Hepatocyte (in vitro differentiated cells): ENCODE measurements at regions not wholly inside any gene's neighbourhood (a gene's known extent, or its start where the extent isn't known, plus 50 kb on each side); places are given as distances from the start of the nearest gene placed in this dataset.

Experiments used
- DNase-seq: peaks from one replicate; pipeline ENCODE4 v3.0.0-alpha.2; 2016; ENCODE audit warnings: low spot score
- H2AFZ ChIP-seq: fragments of 200-600 bp; sonication (generic); 2 replicates; pipeline ENCODE4 v1.6.0; 2016; ENCODE audit warnings: antibody characterized with exemption, mild to moderate bottlenecking
- H3K27ac ChIP-seq: fragments of 200-600 bp; sonication (generic); 2 replicates; pipeline ENCODE4 v1.5.1; 2016; ENCODE audit warnings: mild to moderate bottlenecking
- H3K27me3 ChIP-seq: fragments of 200-600 bp; sonication (generic); 2 replicates; pipeline ENCODE4 v1.6.1; 2016
- H3K36me3 ChIP-seq: fragments of 200-600 bp; sonication (generic); replicated peaks from 2 replicates; pipeline ENCODE4 v1.5.1; 2016; ENCODE audit warnings: low read depth; ENCODE audit not compliant: insufficient read depth
- H3K4me1 ChIP-seq: fragments of 200-600 bp; sonication (generic); 2 replicates; pipeline ENCODE4 v1.5.1; 2016; ENCODE audit warnings: mild to moderate bottlenecking, moderate library complexity; ENCODE audit not compliant: insufficient read depth
- H3K4me2 ChIP-seq: fragments of 200-600 bp; sonication (generic); 2 replicates; pipeline ENCODE4 v1.6.0; 2016
- H3K4me3 ChIP-seq: fragments of 200-600 bp; sonication (generic); 2 replicates; pipeline ENCODE4 v1.5.1; 2016; ENCODE audit warnings: mild to moderate bottlenecking
- H3K79me2 ChIP-seq: fragments of 200-600 bp; sonication (generic); 2 replicates; pipeline ENCODE4 v1.6.0; 2017; ENCODE audit warnings: mild to moderate bottlenecking
- H3K9me2 ChIP-seq: fragments of 200-600 bp; sonication (generic); replicated peaks from 2 replicates; pipeline ENCODE4 v1.6.0; 2017; ENCODE audit warnings: mild to moderate bottlenecking; ENCODE audit not compliant: insufficient read depth
- H3K9me3 ChIP-seq: fragments of 200-600 bp; sonication (generic); 2 replicates; pipeline ENCODE4 v1.5.1; 2016; ENCODE audit warnings: low read depth, mild to moderate bottlenecking
- H4K20me1 ChIP-seq: fragments of 200-600 bp; sonication (generic); 2 replicates; pipeline ENCODE4 v1.6.0; 2016; ENCODE audit warnings: mild to moderate bottlenecking; ENCODE audit not compliant: insufficient read depth, poor library complexity, severe bottlenecking
- EZH2 ChIP-seq: fragments of 200-600 bp; sonication (generic); IDR thresholded peaks from 2 replicates; pipeline ENCODE4 v1.6.1; 2016; ENCODE audit warnings: antibody characterized with exemption, mild to moderate bottlenecking, borderline replicate concordance
- EZH2phosphoT487 ChIP-seq: fragments of 200-600 bp; sonication (generic); IDR thresholded peaks from one replicate; pipeline ENCODE4 v1.6.1; 2018; ENCODE audit warnings: antibody characterized with exemption, mild to moderate bottlenecking, low read depth, moderate library complexity; ENCODE audit not compliant: unreplicated experiment, severe bottlenecking
- WGBS: methylation state at CpG from one replicate; pipeline ENCODE4 v1.1.6; 2016; ENCODE audit warnings: low lambda C conversion rate; ENCODE audit errors: missing lambda C conversion rate; 5-methylcytosine and 5-hydroxymethylcytosine counted together
- TF ChIP-seq, protein P1 (sequence below): fragments of 200-600 bp; sonication (generic); IDR thresholded peaks from 2 replicates; pipeline ENCODE4 v1.5.1; 2016; ENCODE audit warnings: antibody characterized with exemption, mild to moderate bottlenecking; ENCODE audit not compliant: poor library complexity

DNA sequence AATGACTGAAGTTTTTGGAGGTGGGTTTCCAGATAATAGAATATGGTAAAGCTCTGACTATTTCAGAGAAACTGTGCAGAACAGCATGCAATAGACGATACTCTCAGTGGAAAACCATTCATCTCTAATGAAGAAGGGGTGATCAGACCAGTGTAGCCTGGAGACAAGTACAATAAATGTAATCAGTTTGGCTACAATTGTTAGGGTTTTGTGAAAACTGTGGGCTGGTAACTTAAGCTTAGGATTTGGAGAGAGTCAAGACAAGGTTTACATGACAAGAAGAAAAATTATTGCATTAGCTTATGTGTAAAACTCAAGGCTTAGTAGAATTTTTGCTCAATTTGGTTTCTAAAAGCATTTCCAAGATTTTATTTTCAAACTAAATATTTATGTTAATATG lies 241.5 kb upstream of the ANKRD50 start:
- Histone ChIP-seq H2AFZ (no peak overlapping the region), H3K4me3 (no peak overlapping the region), H3K79me2 (no peaks in the 10 kb centered on the region), H4K20me1 (no peaks in the 10 kb centered on the region), H3K9me3 (no peaks in the 10 kb centered on the region), H3K27ac (no peak overlapping the region), H3K4me1 (peaks cover 9% of the 10 kb centered on the region), H3K4me2 (no peak overlapping the region), H3K9me2 (no peaks in the 10 kb centered on the region), H3K36me3 (no peaks in the 10 kb centered on the region), H3K27me3 (no peaks in the 10 kb centered on the region)
- WGBS: 77% methylated on average over 1 of the region's 1 CpG
- DNase-seq: no peak
- TF ChIP-seq EZH2phosphoT487 (no peak), EZH2 (no peak)

DNA sequence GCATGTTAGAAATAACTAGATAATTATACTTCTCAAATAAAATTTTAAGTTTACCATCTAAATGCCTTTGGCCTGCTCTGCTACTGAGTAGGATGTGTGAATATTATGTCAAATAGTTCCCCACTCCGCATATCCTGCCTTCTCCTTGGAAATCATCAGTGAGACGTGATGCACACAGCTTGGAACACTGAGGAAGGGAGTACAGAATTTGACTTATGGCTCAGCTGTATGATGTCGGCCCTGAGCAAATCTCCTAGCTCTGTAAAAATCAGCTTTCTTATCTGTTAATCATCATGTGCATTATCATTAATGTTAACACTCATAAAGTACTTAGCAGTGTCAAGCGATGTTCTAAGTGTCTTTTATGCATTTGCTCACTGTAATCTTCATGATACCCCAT lies 241.0 kb upstream of the ANKRD50 start:
- H3K79me2 ChIP-seq: no peaks in the 10 kb centered on the region
- H2AFZ ChIP-seq: no peak overlapping the region
- TF ChIP-seq, protein P1, sequence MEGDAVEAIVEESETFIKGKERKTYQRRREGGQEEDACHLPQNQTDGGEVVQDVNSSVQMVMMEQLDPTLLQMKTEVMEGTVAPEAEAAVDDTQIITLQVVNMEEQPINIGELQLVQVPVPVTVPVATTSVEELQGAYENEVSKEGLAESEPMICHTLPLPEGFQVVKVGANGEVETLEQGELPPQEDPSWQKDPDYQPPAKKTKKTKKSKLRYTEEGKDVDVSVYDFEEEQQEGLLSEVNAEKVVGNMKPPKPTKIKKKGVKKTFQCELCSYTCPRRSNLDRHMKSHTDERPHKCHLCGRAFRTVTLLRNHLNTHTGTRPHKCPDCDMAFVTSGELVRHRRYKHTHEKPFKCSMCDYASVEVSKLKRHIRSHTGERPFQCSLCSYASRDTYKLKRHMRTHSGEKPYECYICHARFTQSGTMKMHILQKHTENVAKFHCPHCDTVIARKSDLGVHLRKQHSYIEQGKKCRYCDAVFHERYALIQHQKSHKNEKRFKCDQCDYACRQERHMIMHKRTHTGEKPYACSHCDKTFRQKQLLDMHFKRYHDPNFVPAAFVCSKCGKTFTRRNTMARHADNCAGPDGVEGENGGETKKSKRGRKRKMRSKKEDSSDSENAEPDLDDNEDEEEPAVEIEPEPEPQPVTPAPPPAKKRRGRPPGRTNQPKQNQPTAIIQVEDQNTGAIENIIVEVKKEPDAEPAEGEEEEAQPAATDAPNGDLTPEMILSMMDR: no peak
- no peak for TF ChIP-seq EZH2phosphoT487
- TF ChIP-seq EZH2: no peak
- H3K4me1 ChIP-seq: peaks cover 9% of the 10 kb centered on the region
- no peak overlapping the region for H3K4me2 ChIP-seq
- H3K36me3 ChIP-seq: no peaks in the 10 kb centered on the region
- 59% methylated on average over 4 of the region's 4 CpGs for WGBS
- no peaks in the 10 kb centered on the region for H3K27me3 ChIP-seq
- no peaks in the 10 kb centered on the region for H3K9me3 ChIP-seq
- no peaks in the 10 kb centered on the region for H4K20me1 ChIP-seq
- no peak for DNase-seq
- H3K27ac ChIP-seq: no peak overlapping the region
- no peaks in the 10 kb centered on the region for H3K9me2 ChIP-seq
- no peak overlapping the region for H3K4me3 ChIP-seq

DNA sequence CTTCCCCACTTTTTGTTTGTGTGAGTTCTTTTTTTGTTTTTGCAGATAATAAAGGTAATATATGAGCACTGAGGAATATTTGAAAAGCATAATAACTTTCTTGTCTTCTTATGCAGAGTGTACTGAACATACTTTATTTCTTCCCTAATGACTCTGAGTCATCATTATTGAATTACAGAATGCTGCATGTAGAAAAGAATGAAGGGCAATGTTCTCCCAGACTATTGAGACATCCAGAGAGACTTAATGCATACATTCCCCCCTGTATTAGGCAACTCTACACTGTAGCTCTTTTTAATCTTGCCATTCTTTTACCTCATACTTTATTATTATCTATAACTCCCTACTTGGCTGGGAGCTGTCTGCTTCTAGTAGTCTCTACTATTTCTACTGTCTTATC lies 240.5 kb upstream of the ANKRD50 start:
- no peaks in the 10 kb centered on the region for H3K79me2 ChIP-seq
- no peaks in the 10 kb centered on the region for H3K27me3 ChIP-seq
- H3K9me2 ChIP-seq: no peaks in the 10 kb centered on the region
- H2AFZ ChIP-seq: no peak overlapping the region
- H3K4me1 ChIP-seq: peaks cover 9% of the 10 kb centered on the region
- H3K4me2 ChIP-seq: no peak overlapping the region
- DNase-seq: no peak
- H3K4me3 ChIP-seq: no peak overlapping the region
- H3K27ac ChIP-seq: no peak overlapping the region
- no peaks in the 10 kb centered on the region for H3K9me3 ChIP-seq
- no peak for TF ChIP-seq EZH2phosphoT487
- no peak for TF ChIP-seq EZH2
- TF ChIP-seq, protein P1: no peak
- no peaks in the 10 kb centered on the region for H4K20me1 ChIP-seq
- H3K36me3 ChIP-seq: no peaks in the 10 kb centered on the region

DNA sequence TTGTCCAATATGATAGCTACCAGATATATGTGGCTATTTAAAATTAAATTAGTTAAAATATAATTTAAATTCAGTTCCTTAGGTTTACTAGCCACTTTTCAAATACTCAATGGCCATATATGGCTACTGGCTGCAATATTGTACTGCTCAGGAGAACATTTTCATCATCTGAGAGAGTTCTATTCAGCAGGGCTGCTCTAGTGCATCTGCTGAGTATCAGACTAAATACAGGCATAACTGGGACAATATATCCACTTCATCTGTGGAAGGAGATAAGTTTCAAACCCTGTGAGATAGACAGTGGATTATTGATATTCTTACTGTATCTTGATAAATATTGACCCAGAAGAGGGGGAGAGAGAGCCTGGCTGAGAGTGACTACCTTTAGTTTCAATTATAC lies 240.1 kb upstream of the ANKRD50 start:
- no peak overlapping the region for H3K27ac ChIP-seq
- no peak overlapping the region for H3K4me3 ChIP-seq
- H3K27me3 ChIP-seq: no peaks in the 10 kb centered on the region
- H4K20me1 ChIP-seq: no peaks in the 10 kb centered on the region
- peaks cover 9% of the 10 kb centered on the region for H3K4me1 ChIP-seq
- TF ChIP-seq EZH2 (no peak), EZH2phosphoT487 (no peak)
- TF ChIP-seq, protein P1: no peak
- H3K4me2 ChIP-seq: no peak overlapping the region
- H3K36me3 ChIP-seq: no peaks in the 10 kb centered on the region
- no peaks in the 10 kb centered on the region for H3K9me3 ChIP-seq
- DNase-seq: no peak
- H2AFZ ChIP-seq: no peak overlapping the region
- no peaks in the 10 kb centered on the region for H3K9me2 ChIP-seq
- no peaks in the 10 kb centered on the region for H3K79me2 ChIP-seq
